ENCODE measurements at regions not wholly inside any gene's neighbourhood (a gene's known extent, or its start where the extent isn't known, plus 50 kb on each side); places are given as distances from the start of the nearest gene placed in this dataset.

GRCh38 chr6:170459451-170459850, 93.7 kb downstream of the PSMB1 start:
- H3K4me3 Mint-ChIP-seq: no peak overlapping the region
- H3K27ac Mint-ChIP-seq (ENCODE audit: unreplicated experiment): no peak overlapping the region
- H3K36me3 Mint-ChIP-seq (ENCODE audit: low read depth): no peaks in the 10 kb centered on the region
- TF ChIP-seq CTCF (conservative IDR thresholded peaks at IDR 0.05): no peak
- no peaks in the 10 kb centered on the region for H3K9me3 Mint-ChIP-seq
- peaks cover 3% of the 10 kb centered on the region for H3K4me1 Mint-ChIP-seq
- H3K27me3 Mint-ChIP-seq (ENCODE audit: low read depth): peaks cover 8% of the 10 kb centered on the region
- no peak for DNase-seq (ENCODE audit: low read depth, low spot score)

- Mint-ChIP-seq H3K4me1 (peaks cover 19% of the 10 kb centered on the region), H3K27ac (ENCODE audit: unreplicated experiment) (no peak overlapping the region), H3K36me3 (ENCODE audit: low read depth) (no peaks in the 10 kb centered on the region), H3K4me3 (no peak overlapping the region), H3K27me3 (ENCODE audit: low read depth) (peaks cover 8% of the 10 kb centered on the region), H3K9me3 (no peaks in the 10 kb centered on the region)
- no peak for DNase-seq (ENCODE audit: low read depth, low spot score)
- no peak for TF ChIP-seq CTCF (conservative IDR thresholded peaks at IDR 0.05)
Observed at GRCh38 chr6:170456886-170457698, 96.0 kb downstream of the PSMB1 start.
